GM18499 (cell line): ENCODE measurements at regions not wholly inside any gene's neighbourhood (a gene's known extent, or its start where the extent isn't known, plus 50 kb on each side); places are given as distances from the start of the nearest gene placed in this dataset.

Source experiments
- ATAC-seq: cut with Tn5 transposase; IDR thresholded peaks from one replicate; pipeline ENCODE4 v1.9.1; 2021; ENCODE audit warnings: moderate number of reproducible peaks; ENCODE audit not compliant: insufficient read depth, unreplicated experiment

DNA sequence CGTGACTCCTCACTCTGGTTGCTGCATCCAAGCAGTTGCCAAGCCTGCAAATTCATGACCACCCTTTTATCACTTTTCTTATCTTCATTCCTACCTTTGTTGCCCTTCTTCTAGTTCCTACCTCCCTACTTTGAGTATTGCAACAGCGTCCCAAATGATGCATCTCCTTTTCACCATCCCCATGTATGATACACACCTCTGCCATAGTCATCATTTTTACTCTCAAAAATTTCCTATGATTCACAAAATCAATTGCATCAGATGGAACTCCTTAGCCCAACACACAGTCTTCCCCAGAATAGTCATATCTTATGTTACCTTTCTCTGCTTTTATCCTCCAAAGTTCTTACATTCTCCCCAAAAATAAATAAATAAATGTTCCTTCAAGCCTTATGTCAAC is 262.6 kb downstream of the TBL1XR1 start:
- no peak for ATAC-seq

DNA sequence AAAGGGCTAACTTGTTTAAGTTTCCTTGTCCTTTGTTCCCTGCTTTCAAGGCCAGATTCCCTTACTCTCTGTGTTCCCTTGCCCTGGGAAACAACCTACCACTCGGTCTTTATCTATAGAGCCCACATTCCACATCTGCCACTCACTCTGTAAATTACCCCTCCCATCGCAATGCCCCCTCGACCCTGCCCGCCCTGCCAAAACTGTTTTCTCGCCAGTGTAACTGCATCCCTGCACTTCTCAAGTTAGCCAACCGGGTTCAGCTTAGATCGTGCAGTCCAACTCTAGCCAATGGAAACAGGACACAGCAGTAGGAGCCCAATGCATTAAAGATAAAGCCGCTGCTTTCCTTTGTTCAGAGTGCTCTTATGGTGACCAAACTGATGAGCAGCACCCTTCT is 263.6 kb downstream of the TBL1XR1 start:
- ATAC-seq, result no peak

DNA sequence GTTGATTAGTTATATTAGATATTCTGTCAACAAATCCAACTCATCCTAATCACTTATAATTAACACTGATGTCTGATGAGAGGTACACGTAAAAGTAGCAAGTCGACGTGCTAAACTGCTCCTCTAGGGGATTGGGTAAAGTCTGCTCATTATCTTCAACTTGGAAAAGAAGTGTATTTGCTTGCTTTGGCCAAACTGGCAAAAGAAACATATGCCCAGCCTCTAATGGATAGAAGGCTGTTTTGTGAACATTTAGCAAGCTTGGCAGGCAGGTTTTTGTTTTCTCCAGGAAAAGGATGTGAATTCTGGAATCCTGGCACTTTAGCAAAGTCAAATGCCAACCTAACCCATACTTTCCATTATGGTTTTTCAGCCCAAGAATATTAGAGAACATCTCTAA is 264.8 kb downstream of the TBL1XR1 start:
- no peak for ATAC-seq

DNA sequence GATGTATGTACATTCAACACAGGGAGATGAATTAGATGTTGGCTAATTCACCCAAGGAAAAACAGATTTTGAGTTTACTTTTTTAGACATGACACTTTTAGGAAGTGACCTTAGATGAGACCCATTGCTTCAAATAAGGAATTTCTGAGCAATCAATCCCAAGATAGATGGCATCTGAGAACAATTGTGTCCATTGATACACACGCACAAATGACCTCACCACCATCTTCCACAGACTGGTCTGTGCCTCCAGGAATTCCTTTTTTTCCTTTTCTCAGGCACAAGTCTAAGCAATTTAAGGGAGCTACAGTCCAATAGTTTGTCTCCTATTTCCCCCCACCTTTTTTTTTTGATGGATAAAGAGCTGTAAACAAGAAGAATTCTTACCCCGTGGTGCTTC is 265.3 kb downstream of the TBL1XR1 start:
- ATAC-seq, result no peak

DNA sequence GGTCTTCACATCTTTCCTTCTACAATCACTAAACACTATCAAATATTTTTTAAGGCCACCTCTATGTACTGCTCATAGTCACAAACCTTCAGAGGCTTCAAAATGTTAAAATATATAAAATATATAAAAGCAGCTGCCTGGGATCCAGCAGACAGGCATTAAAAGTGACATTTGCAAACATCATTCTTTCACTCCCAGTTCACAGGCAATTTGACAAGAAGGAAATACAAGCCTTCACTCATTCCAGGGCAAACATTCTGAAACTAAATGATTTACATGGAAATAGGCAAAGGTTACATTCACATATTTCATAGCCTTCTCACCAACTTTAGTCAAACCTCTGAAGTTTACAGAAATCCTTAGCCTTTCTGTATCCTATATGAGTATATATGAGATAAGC is 266.3 kb downstream of the TBL1XR1 start:
- ATAC-seq, result no peak

DNA sequence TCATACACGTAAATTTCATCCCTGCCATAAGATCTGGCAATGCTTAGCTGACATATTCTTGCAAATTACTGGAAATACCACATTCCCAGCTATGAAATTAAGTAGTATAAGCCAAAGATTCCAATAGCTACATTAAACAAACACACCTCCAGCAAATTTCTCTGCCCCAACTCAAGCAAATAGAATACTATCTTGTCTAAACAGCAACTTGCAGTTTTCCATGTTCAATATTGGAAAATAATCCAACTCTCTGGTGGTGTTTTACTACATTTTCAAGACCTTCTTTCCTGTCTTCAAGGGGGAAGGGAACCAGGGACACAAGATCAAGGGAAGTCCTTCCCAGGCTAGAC is 268.7 kb downstream of the TBL1XR1 start:
- no peak for ATAC-seq

DNA sequence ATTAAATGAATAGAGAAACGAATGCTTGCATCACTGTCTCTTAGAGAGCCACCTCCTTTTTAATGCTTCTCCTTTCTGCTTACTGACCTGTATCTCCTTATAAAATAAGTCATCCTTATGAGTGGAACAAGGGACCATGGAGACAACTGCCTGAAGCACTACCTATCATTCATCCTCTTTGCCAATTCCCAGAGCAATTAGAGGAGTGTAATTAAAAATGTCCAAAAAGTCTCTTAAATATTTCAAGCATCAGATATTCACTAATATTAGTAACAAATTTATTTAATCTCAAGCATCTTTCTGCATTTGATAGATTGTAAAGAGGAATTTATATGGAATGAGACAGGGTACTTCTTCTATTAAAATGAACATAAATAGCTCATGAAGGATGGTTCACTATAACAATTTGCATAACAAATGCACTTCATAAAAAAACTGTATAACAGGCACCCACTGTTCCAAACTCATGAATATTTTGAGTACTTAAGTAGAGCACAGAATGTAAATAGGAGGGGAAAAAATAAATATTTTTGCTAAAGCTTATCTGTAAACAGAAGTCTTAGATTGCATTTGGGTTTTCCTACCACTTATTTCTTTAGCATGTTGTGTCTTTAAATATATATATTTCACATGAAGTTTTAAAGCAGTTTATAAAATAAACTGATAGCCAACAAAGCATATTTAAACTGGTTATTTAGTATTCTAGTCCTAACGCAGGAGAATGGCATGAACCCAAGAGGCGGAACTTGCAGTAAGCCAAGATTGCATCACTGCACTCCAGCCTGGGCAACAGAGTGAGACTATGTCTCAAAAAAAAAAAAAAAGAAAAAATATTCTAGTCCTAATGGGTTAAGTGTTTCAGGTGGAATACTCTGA is 269.3 kb downstream of the TBL1XR1 start:
- no peak for ATAC-seq

DNA sequence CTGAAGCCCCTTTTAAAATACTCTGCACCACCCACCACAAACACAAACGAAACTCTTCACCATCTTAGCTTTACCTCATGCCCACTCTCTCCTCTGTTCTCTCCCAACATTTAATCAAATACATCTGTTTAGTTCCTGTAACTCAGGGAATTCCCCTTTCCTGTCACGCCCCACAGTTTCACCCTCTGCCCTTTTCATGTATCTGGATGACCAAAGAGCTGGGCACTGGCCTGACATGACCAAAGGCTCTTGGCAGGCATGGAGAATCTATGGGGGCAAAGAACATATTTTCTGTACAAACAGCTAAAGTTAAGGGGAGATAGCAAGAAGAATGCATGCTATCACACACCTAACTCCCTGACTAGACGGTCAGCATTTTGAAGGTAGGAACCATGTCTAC is 270.0 kb downstream of the TBL1XR1 start:
- no peak for ATAC-seq

DNA sequence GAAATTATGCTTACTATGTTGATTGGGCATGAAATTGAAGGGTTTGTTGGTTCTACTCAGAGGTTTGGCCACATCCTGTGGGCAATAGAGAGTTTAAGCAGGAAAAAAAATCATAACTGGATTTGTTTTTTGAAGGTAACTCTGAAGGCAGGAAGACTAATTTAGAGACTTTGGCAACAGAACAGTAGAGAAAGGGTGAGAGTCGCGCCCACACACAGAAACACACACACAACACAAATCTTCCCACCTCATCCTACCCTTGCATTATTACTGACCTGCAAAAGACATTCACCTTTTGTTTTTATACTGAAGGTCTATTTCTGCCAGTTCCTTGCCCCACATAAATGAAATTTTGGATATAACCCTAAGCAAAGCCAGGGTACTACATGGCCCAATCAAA is 270.6 kb downstream of the TBL1XR1 start:
- ATAC-seq, result no peak

DNA sequence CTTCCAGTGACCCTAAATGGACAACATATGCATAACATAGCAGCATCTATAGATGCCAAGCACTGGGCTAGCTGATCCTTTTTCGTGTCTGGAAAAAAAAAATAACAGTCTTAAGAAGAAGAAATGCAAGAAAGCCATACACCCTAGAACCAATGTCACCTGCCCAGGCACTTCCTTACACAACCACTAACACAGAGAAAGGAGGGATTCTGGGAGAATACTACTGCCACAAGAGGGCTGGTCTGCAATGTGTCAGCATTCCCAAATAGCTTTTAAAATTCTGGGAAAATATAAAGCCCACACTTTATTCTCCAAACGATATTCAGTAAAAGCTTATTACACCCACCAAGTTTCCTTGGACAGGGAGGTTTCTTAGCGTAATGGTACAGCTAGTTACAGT is 271.2 kb downstream of the TBL1XR1 start:
- ATAC-seq, result no peak

DNA sequence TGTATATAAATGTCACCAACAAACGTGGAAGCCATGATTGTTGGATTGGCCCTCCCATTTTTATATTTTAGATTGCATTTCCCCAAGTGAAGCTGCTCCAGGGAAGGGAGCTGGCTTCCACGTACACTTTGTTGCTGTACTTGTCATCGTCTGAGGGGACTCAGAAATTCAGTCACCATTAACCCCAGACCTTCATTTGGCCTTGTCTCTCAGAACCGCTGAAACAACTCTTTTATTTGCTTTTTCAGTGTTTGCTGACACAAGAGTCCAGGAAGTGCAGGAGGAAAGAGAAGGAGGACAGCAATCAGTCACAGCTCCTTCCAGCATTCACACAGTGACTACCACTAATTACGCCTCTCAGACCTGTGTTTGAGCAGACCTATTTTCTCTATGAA is 276.5 kb downstream of the TBL1XR1 start:
- no peak for ATAC-seq

DNA sequence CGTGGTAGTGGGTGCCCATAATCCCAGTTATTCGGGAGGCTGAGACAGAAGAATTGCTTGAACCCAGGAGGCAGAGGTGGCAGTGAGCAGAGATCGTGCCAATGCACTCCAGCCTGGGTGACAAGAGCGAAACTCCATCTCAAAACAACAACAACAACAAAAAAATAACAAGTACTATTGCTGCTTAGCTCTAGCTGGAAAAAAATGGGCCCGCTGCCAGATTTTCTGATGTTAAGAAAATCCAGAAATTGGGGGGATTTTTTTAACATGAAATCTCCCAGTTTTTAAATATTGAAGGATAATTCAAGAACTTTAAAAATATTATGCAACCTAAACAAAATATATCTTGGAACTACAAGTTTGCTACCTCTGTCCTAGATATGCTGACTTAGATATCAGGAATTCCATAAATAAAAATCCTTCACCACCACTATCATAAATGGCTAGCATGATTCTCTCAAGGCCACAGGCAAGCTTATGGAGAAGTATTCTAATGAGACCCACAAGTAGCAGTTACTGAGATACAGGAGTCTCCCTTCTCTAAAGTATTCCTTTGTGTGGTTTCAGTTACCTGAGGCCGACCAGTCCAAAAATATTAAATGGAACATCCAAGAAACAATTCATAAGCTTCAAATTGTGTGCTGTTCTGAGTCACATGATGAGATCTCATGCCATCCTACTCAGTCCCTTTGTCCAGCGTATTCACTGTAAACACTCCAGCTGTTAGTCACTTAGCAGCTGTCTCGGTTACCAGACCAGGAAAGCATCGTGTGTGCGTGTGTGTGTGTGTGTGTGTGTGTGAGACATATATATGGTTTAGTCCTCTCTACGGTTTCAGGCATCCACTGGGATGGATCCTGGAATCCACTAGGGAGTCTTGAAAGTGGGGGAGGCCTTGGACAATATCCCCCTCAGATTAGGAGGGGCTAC is 277.2 kb downstream of the TBL1XR1 start:
- ATAC-seq, result no peak

DNA sequence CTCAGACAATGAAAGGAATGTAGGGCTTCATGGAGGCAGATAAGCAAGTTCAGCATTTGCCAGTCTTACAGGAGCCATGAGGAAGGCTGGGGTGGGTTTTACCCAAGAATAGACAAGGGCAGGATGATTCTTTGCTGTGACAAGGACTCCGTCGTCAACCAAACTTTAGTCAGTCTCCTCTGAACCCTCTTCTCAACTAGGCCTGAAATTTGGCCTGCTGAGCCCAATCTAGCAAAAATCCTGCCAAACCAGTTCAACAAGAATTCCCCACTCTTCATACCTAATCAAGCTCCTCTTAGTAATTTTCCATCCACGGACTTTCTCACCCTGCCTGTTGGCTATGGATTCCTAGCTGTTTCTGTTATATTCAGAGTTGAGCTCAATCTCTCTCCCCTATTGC is 280.5 kb downstream of the TBL1XR1 start:
- no peak for ATAC-seq

DNA sequence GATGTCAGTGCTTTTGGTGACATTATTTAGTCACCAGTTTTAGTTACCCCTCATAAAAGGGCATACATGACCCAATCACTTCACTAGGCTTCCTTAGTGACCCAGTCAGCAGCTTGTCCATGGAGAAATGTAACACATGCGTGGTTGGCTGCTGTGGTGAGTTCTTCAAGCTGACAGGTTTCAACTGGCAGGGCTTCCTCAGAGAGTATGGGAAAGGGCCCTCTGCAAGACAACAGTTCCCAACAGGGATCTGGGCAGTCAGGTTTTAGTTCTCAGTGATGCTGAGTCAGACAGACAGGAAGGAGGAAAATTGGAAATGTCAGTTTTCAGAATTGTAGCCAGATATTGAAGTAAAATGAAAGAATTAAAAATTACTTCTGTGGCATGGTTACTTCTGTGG is 282.5 kb downstream of the TBL1XR1 start:
- ATAC-seq, result no peak

DNA sequence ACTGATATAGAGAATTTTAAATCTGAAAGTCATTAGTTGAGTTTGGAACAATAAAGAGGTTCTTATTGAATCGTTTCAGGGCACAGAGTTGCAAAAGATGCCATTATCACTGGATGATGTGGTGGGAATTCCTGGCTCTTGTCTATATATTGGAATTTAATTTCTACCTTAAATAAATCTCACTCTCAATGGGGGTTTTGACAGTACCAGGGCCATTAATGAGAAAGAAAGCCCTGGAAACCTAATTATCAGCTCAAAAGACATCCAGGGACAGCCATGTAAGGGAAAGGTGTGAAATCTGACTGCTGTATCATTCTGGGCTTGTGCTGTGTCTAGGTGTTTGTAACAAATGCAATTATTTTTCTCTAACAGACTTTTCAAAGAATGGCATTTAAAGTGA is 285.7 kb downstream of the TBL1XR1 start:
- no peak for ATAC-seq

DNA sequence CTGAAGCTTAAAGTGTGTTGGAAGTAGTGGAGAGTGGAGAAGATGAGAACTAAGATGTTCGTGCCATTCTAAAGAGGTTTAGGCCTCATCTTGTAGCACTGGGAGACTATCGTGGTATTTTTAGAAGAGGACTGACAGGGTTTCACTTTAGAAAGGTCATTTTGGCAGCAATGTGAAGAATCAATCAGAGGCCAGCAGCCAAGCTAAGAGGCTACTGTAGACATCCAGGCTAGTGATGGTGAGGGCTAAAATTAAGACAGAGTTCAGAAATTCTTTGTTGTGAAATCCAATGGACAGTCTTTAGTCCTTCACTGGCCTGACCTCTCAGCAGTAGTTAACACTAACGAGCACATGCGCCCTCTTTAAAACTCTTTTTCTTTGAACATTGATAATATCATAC is 288.2 kb downstream of the TBL1XR1 start:
- ATAC-seq, result no peak

DNA sequence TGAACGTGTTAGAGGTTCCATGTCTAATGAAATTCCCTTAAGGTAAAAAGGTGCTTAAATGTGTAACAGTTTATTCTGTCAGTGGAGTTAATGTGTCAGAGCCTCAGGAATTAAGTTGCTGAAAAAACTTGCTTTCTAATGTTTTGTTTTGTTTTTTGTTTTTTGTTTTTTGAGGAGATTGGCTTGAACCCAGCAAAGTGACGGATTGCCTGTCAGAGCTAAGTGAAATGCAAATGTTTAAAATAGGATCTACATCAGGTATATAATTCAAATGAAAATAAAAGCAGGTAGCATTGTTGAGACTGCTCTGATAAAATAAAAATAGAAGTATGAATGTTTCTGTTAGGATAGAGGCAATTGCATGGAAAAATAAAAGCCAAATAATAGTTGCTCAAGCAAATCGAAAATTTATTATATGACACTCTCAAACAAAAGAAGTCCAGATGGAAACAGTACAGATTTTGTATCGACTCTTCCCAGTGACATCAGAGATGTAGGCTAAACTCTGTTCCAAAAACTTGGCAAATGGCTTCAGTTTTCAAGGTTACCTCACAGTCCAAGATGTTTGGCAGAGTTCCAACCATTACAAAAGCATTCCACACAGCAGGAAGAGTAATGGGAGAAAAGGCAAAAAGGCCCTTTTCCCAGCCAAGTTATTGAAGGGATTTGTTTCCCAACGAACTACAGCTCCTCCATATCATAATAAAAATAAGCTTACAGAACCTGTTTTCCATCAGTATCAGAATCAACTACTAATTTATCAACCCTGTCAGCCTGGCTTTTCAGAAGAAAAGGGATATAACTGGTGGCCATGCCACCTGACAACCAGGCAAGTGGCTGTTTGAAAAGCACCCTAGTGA is 291.0 kb downstream of the TBL1XR1 start:
- no peak for ATAC-seq

DNA sequence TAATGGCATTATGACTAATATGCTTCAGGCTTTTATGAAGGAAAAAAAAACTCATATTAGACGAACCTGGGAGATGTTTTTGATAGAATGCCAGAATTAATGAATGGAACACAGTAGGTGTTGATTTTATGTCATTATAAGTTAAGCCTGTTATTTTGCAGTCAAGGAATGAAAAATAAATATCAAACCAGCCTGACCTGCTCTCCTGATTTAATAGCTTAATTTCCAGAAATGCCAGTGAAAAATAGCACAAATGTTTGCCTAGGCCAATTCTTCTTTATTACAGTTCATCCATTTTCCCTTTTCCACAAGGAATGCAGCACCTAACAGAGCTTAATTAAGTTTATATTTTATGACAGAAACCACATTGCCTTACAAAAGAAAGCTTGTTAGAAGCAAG is 292.0 kb downstream of the TBL1XR1 start:
- ATAC-seq, result no peak

DNA sequence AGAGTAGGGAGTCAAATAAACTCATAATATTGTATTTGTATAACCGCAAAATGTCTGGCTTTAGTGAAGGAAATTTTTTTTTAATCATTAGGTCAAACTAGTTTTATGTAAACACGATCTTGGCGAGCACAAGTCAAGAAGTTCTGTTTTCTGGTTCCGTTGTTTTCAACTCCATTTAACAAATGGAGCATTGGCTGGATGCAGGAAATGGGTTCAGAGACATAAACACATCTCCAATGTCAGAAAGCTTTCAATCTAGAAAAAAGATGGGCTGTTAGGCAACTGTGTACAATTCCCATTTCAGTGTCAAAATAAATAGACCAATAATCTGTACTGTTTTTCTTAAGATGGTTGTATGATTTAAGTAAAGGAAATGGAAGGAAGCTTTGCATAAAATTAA is 292.8 kb downstream of the TBL1XR1 start:
- no peak for ATAC-seq

DNA sequence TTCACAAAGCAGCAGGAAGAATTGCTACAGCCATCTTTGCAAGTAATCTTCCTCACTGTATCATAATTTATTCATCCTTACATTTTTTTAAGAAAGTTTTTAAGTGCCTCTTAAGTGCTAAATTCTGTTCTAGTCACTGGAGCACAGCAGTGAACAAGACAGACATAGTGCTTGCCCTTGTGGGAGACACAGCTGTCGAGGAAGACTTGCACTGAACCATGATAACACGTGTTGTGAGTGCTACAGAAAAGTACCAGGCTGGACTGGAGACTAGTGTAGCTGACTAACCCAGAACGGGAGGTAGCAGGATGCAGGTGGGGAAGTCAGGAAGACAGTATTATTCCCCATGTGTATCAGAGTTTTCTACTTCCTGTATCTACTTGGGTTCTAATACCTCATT is 300.6 kb downstream of the TBL1XR1 start:
- ATAC-seq, result no peak

DNA sequence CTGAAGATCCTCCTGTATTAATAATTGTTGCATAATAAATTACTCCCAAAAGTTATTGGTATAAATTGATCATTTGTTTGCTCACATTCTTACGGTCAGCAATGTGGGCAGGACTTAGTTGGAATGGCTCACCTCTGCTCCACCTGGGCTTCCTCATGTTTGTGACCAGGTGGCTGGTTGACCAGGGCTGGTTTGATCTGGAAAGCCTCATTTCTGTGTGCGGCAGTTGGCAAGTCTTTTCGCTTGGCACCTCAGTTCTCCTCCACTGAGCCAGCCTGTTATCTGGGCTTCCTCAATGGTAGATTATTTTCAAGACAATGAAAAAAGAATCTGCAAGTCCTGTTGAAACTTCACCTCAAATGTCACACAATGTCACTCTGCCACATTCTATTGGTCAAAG is 301.1 kb downstream of the TBL1XR1 start:
- no peak for ATAC-seq
